Heart left ventricle (tissue), 16 donors: ENCODE measurements at regions not wholly inside any gene's neighbourhood (a gene's known extent, or its start where the extent isn't known, plus 50 kb on each side); places are given as distances from the start of the nearest gene placed in this dataset.

ENCODE experiments used
- ATAC-seq, 4 donors: fragments of 200-7000 bp; cut with Tn5 transposase; one replicate each; pipeline ENCODE4 v1.9.1; 2020 to 2022; ENCODE audit warnings: moderate library complexity in 4 of 4, mild to moderate bottlenecking in 3 of 4, moderate number of reproducible peaks in 1 of 4
- DNase-seq, 5 donors: peaks; one replicate each; pipeline ENCODE4 v3.0.0-alpha.2; 2020
- H3K27ac ChIP-seq, 12 donors: fragments of 200-600 bp; sonication (generic) in 4 of 12; one replicate each; pipeline versions ENCODE4 v1.5.0 to v1.8.0; 2016 to 2022; ENCODE audit warnings: mild to moderate bottlenecking in 2 of 12
- H3K27me3 ChIP-seq, 9 donors: fragments of 200-600 bp; sonication (generic) in 2 of 9; one replicate each; pipeline versions ENCODE4 v1.5.1 to v1.8.0; 2016 to 2022; ENCODE audit warnings: mild to moderate bottlenecking in 3 of 9
- H3K36me3 ChIP-seq, 9 donors: fragments of 200-600 bp; sonication (generic) in 2 of 9; one replicate each; pipeline versions ENCODE4 v1.5.0 to v1.8.0; 2018 to 2022; ENCODE audit warnings: mild to moderate bottlenecking in 2 of 9
- H3K4me1 ChIP-seq, 12 donors: fragments of 200-600 bp; sonication (generic) in 4 of 12; one replicate each; pipeline versions ENCODE4 v1.5.0 to v1.8.0; 2016 to 2022; ENCODE audit warnings: mild to moderate bottlenecking in 3 of 12
- H3K4me3 ChIP-seq, 12 donors: fragments of 200-600 bp; sonication (generic) in 4 of 12; one replicate each; pipeline versions ENCODE4 v1.5.0 to v1.8.0; 2017 to 2022; ENCODE audit warnings: mild to moderate bottlenecking in 9 of 12, moderate library complexity in 4 of 12
- H3K9me3 ChIP-seq, 12 donors: fragments of 200-600 bp; sonication (generic) in 4 of 12; one replicate each; pipeline versions ENCODE4 v1.5.0 to v1.8.0; 2016 to 2022; ENCODE audit warnings: mild to moderate bottlenecking in 1 of 12
- CTCF ChIP-seq, 12 donors: fragments of 200-600 bp; sonication (generic) in 4 of 12; IDR thresholded peaks; one replicate each; pipeline versions ENCODE4 v1.5.0 to v1.8.0; 2018 to 2022; ENCODE audit warnings: antibody characterized with exemption in 12 of 12, mild to moderate bottlenecking in 5 of 12
- POLR2A ChIP-seq, 2 donors: fragments of 450-650 bp; IDR thresholded peaks; one replicate each; pipeline ENCODE4 v1.6.1; 2017; ENCODE audit warnings: antibody characterized with exemption in 2 of 2, mild to moderate bottlenecking in 2 of 2, moderate library complexity in 2 of 2
- WGBS, 4 donors: extraction: QIAGEN DNeasy Blood & Tissue Kit in 2 of 4; methylation state at CpG; one replicate each; pipeline versions ENCODE4 v1.1.5 to v1.1.7; 2013 to 2018; 5-methylcytosine and 5-hydroxymethylcytosine counted together
- intact Hi-C, 10 donors: fragments of 100-400 bp; cut with DNase I; formaldehyde crosslinking; loops; one replicate each; pipeline versions ENCODE4 v1.11.1 to v1.14.2; 2022
- donor health status: ischemic (EF 13 %, LVEDD 7.1; RV severe dilation, severe dysfunction).
- donor health status: healthy with polysubstance abuse.
- donor health status: DM: no; HTN: yes; CAD: no.
- donor health status: DM: no; HTN: no; CAD: no.
- donor health status: ischemic (EF 25% LVEDD 6.9; RV normal size, moderate dysfunction).
- donor health status: ischemic (EF 25% LVEDD 5.7; RV mildly dilated, moderate dysfunction).
- donor health status: healthy.
- donor health status: DM: yes; HTN: yes; CAD: no.
- donor health status: ischemic (EF 35%, LVEDD 5.7; RV mildly dilated, moderate dysfunction).
- donor health status: nonischemic (EF 11% LVEDD 7.7; RV severe dilation, severe dysfunction).
- donor health status: DM: yes; HTN: yes; CAD: no.
- donor health status: PGD.
- donor health status: ischemic (EF 29% LVEDD 5.4; RV normal size, mild dysfunction).
- donor health status: nonischemic (EF 23%, LVEDD 6.1; RV moderate dilation, normal function).

- WGBS, 4 donors, result 57 to 71% (median 65%) methylated on average over 3 of the region's 3 CpGs
- Histone ChIP-seq H3K9me3 (no peaks in the 10 kb centered on the region), H3K36me3 (no peaks in the 10 kb centered on the region), H3K27me3 (no peaks in the 10 kb centered on the region), H3K4me1 (peaks cover 0 to 17% (median 4%) of the 10 kb centered on the region in 12 donors), H3K4me3 (no peak overlapping the region), H3K27ac (no peak overlapping the region)
- DNase-seq, result no peak
- no peak for ATAC-seq
- no peak for TF ChIP-seq POLR2A (IDR thresholded peaks at IDR 0.05)
- no peak for TF ChIP-seq CTCF (IDR thresholded peaks at IDR 0.05)
- intact Hi-C loops, result no loop called here
These were observed 146.6 kb upstream of the PLN start for GRCh38 chr6:118401325-118401975.

GRCh38 chr6:118403036-118403435, 145.1 kb upstream of the PLN start:
- no peak for TF ChIP-seq CTCF (IDR thresholded peaks at IDR 0.05)
- H3K4me3 ChIP-seq, result no peak overlapping the region
- no peaks in the 10 kb centered on the region for H3K9me3 ChIP-seq
- WGBS, 4 donors, result 72 to 86% (median 85%) methylated on average over 3 of the region's 3 CpGs
- H3K27ac ChIP-seq, result no peak overlapping the region
- H3K4me1 ChIP-seq, result peaks cover 0 to 9% (median 2%) of the 10 kb centered on the region in 12 donors
- H3K36me3 ChIP-seq, result no peaks in the 10 kb centered on the region
- no peaks in the 10 kb centered on the region for H3K27me3 ChIP-seq
- no peak for DNase-seq
- no peak for ATAC-seq
- intact Hi-C loops, result no loop called here

- H3K36me3 ChIP-seq, result no peaks in the 10 kb centered on the region
- peaks cover 0 to 16% (median 0%) of the 10 kb centered on the region in 12 donors for H3K9me3 ChIP-seq
- ATAC-seq, result no peak
- H3K4me3 ChIP-seq, result no peak overlapping the region
- WGBS, 4 donors, result 93 to 100% (median 95%) methylated on average over 5 of the region's 5 CpGs
- no peak for TF ChIP-seq POLR2A (IDR thresholded peaks at IDR 0.05)
- DNase-seq, result no peak
- H3K27me3 ChIP-seq, result no peaks in the 10 kb centered on the region
- H3K27ac ChIP-seq, result no peak overlapping the region
- intact Hi-C loops, result loop anchor here in 1 of 10 donors (5.0 kb wide), 1 partner anchor 43 kb away; no protein-coding TSS in a partner anchor
- H3K4me1 ChIP-seq, result no peaks in the 10 kb centered on the region
These were observed 139.2 kb upstream of the PLN start for GRCh38 chr6:118408863-118409262.

- DNase-seq, result no peak
- WGBS, 4 donors, result 76 to 85% (median 81%) methylated on average over 2 of the region's 2 CpGs
- H3K27ac ChIP-seq, result no peak overlapping the region
- peaks cover 0 to 2% (median 0%) of the 10 kb centered on the region in 12 donors for H3K4me1 ChIP-seq
- ATAC-seq, result no peak
- H3K27me3 ChIP-seq, result no peaks in the 10 kb centered on the region
- intact Hi-C loops, result no loop called here
- no peaks in the 10 kb centered on the region for H3K36me3 ChIP-seq
- TF ChIP-seq POLR2A (IDR thresholded peaks at IDR 0.05), result no peak
- TF ChIP-seq CTCF (IDR thresholded peaks at IDR 0.05), result no peak
- H3K9me3 ChIP-seq, result peaks cover 0 to 16% (median 0%) of the 10 kb centered on the region in 12 donors
- no peak overlapping the region for H3K4me3 ChIP-seq
These were observed 138.1 kb upstream of the PLN start for GRCh38 chr6:118410001-118410400.
